ENCODE measurements at regions not wholly inside any gene's neighbourhood (a gene's known extent, or its start where the extent isn't known, plus 50 kb on each side); places are given as distances from the start of the nearest gene placed in this dataset.

DNA sequence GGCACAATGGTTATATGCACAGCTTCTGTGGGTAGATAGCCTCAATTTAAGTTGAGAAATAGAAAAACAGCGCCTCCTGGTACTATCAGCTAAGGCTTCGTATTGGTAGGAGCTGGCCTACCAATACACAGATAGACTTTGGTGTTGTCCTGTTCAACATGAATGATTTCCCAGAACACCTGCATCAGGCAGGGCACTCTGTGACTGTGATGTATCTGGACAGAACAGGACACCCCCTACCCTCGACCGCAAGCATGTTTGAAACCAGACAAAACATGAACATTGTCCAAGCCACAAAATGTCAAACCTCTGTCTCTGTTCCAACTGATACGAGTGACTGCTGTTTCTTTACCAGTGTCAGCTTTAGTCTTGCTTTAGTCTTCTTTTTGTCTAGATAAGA lies 144.9 kb downstream of the HAPSTR1 start:
- Histone ChIP-seq H3K4me3 (no peak overlapping the region), H3K36me3 (ENCODE audit: low read depth) (no peaks in the 10 kb centered on the region), H3K4me1 (ENCODE audit: low read depth) (no peaks in the 10 kb centered on the region), H3K9me3 (no peaks in the 10 kb centered on the region)
- ATAC-seq: no peak
- intact Hi-C loops (cut with DNase I, micrococcal nuclease): no loop called here
- DNase-seq: no peak
- TF ChIP-seq, protein P1, sequence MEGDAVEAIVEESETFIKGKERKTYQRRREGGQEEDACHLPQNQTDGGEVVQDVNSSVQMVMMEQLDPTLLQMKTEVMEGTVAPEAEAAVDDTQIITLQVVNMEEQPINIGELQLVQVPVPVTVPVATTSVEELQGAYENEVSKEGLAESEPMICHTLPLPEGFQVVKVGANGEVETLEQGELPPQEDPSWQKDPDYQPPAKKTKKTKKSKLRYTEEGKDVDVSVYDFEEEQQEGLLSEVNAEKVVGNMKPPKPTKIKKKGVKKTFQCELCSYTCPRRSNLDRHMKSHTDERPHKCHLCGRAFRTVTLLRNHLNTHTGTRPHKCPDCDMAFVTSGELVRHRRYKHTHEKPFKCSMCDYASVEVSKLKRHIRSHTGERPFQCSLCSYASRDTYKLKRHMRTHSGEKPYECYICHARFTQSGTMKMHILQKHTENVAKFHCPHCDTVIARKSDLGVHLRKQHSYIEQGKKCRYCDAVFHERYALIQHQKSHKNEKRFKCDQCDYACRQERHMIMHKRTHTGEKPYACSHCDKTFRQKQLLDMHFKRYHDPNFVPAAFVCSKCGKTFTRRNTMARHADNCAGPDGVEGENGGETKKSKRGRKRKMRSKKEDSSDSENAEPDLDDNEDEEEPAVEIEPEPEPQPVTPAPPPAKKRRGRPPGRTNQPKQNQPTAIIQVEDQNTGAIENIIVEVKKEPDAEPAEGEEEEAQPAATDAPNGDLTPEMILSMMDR (IDR thresholded peaks at IDR 0.05): no peak

DNA sequence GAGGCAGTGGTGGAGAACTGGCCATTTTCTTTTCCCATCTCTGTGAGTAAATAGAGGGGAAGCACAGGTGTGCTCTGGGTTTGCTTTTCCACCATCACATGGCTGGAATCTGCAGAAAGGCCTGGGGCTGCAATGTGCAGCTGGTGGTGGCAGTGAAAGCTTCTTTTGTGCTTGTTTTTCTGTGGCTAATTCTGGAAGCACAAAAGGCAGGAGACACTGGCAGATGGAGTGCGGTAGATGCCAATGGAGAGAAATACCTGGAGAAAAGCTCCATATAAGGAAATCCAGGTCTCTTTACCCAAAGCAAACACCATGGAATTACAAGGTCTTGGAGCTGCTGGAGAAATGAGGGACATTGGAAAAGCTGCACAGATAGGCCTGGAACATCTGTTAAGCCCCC lies 146.9 kb downstream of the HAPSTR1 start:
- intact Hi-C loops (cut with DNase I, micrococcal nuclease): no loop called here
- TF ChIP-seq, protein P1 (IDR thresholded peaks at IDR 0.05): no peak
- H3K4me3 ChIP-seq: no peak overlapping the region

DNA sequence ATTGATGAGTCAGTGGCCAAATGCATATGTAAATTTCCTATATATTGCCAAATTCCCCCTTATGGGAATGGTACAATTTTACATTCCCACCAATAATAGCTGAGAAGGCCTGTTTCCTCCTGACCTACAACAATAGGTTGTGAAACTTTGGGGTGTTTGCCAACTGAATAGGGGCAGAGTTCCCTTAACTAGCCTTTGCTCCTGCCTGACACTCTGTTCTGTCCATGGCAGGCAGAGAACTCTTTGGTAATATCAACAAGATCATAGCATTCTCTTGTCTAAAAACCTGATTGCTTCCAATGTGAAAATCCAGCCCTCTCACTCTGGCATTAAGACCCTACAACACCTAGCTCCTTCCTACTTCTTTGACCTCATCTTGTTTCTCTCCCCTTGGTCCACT lies 149.7 kb downstream of the HAPSTR1 start:
- TF ChIP-seq, protein P1 (IDR thresholded peaks at IDR 0.05): no peak

More for the DNA sequence above, 146.9 kb downstream of the HAPSTR1 start:
- ATAC-seq (no peak), DNase-seq (no peak)
- no peaks in the 10 kb centered on the region for H3K4me1 ChIP-seq (ENCODE audit: low read depth)
- no peaks in the 10 kb centered on the region for H3K9me3 ChIP-seq
- H3K36me3 ChIP-seq (ENCODE audit: low read depth): no peaks in the 10 kb centered on the region

DNA sequence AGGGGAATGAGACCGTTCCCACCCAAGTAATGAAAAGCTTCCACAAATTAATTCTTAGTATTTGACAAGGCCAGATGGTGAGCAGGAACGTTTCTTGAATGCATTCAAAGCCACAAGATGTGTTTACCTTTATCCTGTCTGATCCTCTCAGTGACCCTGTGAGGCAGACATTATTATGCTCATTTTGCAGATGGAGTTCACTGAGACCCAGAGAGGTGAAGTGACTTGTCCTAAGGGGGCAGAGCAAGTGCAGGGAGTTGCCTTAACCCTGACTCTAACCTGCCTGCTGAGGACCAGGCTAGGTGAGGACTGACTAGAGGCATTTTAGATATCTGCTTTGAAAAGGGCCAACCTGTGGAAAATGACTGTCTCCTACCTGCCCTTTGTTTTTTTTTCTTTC lies 156.7 kb downstream of the HAPSTR1 start:
- intact Hi-C loops (cut with DNase I, micrococcal nuclease): no loop called here
- no peak for ATAC-seq
- Histone ChIP-seq H3K4me1 (ENCODE audit: low read depth) (no peaks in the 10 kb centered on the region), H3K36me3 (ENCODE audit: low read depth) (no peaks in the 10 kb centered on the region), H3K9me3 (no peaks in the 10 kb centered on the region), H3K4me3 (no peak overlapping the region)
- no peak for DNase-seq
- TF ChIP-seq, protein P1 (IDR thresholded peaks at IDR 0.05): no peak

More for the DNA sequence above, 149.7 kb downstream of the HAPSTR1 start:
- Histone ChIP-seq H3K9me3 (no peaks in the 10 kb centered on the region), H3K4me3 (no peak overlapping the region), H3K36me3 (ENCODE audit: low read depth) (no peaks in the 10 kb centered on the region), H3K4me1 (ENCODE audit: low read depth) (no peaks in the 10 kb centered on the region)
- DNase-seq (no peak), ATAC-seq (no peak)
- intact Hi-C loops (cut with DNase I, micrococcal nuclease): no loop called here

DNA sequence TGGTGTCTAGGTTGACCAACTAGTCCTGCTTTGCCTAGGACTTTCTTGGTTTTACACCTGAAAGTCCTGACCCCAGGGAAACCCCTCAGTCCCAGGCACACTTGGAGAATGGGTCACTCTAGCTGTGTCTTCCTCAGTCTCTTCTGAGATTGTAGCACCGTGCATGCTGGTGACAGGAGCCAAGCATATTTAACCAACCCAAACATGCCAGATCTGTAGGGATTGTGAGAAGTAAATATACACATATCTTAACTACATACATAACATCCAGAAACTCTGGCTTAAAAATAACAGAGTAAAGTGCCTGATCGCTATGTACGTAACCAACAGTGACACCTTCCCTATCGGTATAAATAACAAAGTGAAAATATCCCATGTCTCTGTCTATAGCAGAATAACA lies 158.1 kb downstream of the HAPSTR1 start:
- Histone ChIP-seq H3K4me3 (no peak overlapping the region), H3K9me3 (no peaks in the 10 kb centered on the region), H3K36me3 (ENCODE audit: low read depth) (no peaks in the 10 kb centered on the region), H3K4me1 (ENCODE audit: low read depth) (no peaks in the 10 kb centered on the region)
- DNase-seq (no peak), ATAC-seq (no peak)
- intact Hi-C loops (cut with DNase I, micrococcal nuclease): no loop called here
- TF ChIP-seq, protein P1 (IDR thresholded peaks at IDR 0.05): no peak

DNA sequence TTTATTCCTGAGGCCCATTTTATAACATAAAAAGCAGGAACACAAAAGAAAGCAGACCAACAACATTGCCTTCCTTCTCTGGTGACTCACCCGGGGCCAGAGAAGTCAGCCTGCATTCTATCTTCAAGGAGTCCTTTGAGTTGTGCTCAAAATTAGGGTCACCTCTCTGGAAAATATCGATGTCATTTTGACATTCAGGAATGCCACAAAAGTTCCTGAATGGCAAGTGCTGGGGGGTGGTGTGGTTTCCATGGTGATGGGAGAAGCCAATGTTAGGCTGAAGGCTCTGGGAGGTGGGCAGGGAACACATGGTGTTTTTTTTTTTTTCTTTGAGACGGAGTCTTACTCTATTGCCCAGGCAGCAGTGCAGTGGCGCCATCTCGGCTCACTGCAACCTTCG lies 159.6 kb downstream of the HAPSTR1 start:
- no peaks in the 10 kb centered on the region for H3K9me3 ChIP-seq
- H3K4me1 ChIP-seq (ENCODE audit: low read depth): no peaks in the 10 kb centered on the region
- intact Hi-C loops (cut with DNase I, micrococcal nuclease): no loop called here
- DNase-seq (no peak), ATAC-seq (no peak)
- no peaks in the 10 kb centered on the region for H3K36me3 ChIP-seq (ENCODE audit: low read depth)
- TF ChIP-seq, protein P1 (IDR thresholded peaks at IDR 0.05): no peak
- H3K4me3 ChIP-seq: no peak overlapping the region

Measured in mucosa of descending colon (tissue), 3 donors.